NCI-H526 (cell line): ENCODE measurements at regions not wholly inside any gene's neighbourhood (a gene's known extent, or its start where the extent isn't known, plus 50 kb on each side); places are given as distances from the start of the nearest gene placed in this dataset.
"Not testable (repeated sequence)": the region's sequence is repeated elsewhere in the genome, so short reads cannot be mapped to it uniquely, and the experiment has no call there.

Experiments
- DNase-seq, 2 experiments: peaks; one replicate each; lab custom pipeline; 2025; lab: John Stamatoyannopoulos, UW

GRCh38 chr20:40080041-40080652, 608.9 kb downstream of the MAFB start:
- DNase-seq, result peak; percentile 3 to 53

GRCh38 chr20:40073535-40074111, 615.4 kb downstream of the MAFB start:
- DNase-seq, result peak in 1 of 2 experiments; percentile 48

GRCh38 chr20:40072907-40073306, 616.1 kb downstream of the MAFB start:
- no peak for DNase-seq

- DNase-seq, result no peak
Observed at GRCh38 chr20:40056171-40056570, 632.9 kb downstream of the MAFB start.

- no peak for DNase-seq
Observed at GRCh38 chr20:40055711-40056110, 633.3 kb downstream of the MAFB start.

GRCh38 chr20:40054311-40054710, 634.7 kb downstream of the MAFB start:
- DNase-seq, result no peak

- no peak for DNase-seq
Observed at GRCh38 chr20:40050596-40050995, 638.4 kb downstream of the MAFB start.

- no peak for DNase-seq
Observed at GRCh38 chr20:40049854-40050253, 639.2 kb downstream of the MAFB start.

GRCh38 chr20:40046703-40047102, 642.3 kb downstream of the MAFB start:
- DNase-seq, result no peak

- DNase-seq, result no peak
Observed at GRCh38 chr20:40037511-40037910, 651.5 kb downstream of the MAFB start.

GRCh38 chr20:40029589-40029988, 659.4 kb downstream of the MAFB start:
- DNase-seq, result no peak

GRCh38 chr20:40019510-40019909, 669.5 kb downstream of the MAFB start:
- no peak for DNase-seq

- DNase-seq, result no peak
Observed at GRCh38 chr20:40017765-40018164, 671.3 kb downstream of the MAFB start.

GRCh38 chr20:40016890-40017289, 672.1 kb downstream of the MAFB start:
- no peak for DNase-seq

- DNase-seq, result no peak
Observed at GRCh38 chr20:40016392-40016791, 672.6 kb downstream of the MAFB start.

- DNase-seq, result not testable (repeated sequence)
Observed at GRCh38 chr20:40012026-40012425, 677.0 kb downstream of the MAFB start.

- no peak for DNase-seq
Observed at GRCh38 chr20:40010483-40010882, 678.6 kb downstream of the MAFB start.

GRCh38 chr20:40009542-40009941, 679.5 kb downstream of the MAFB start:
- no peak for DNase-seq

- no peak for DNase-seq
Observed at GRCh38 chr20:40008177-40008576, 680.9 kb downstream of the MAFB start.

GRCh38 chr20:40006168-40006860, 682.7 kb downstream of the MAFB start:
- DNase-seq, result no peak

GRCh38 chr20:40004092-40004491, 684.9 kb downstream of the MAFB start:
- not testable (repeated sequence) for DNase-seq

GRCh38 chr20:39993742-39994141, 695.3 kb downstream of the MAFB start:
- no peak for DNase-seq

GRCh38 chr20:39990692-39991091, 698.3 kb downstream of the MAFB start:
- no peak for DNase-seq
